ENCODE measurements at regions not wholly inside any gene's neighbourhood (a gene's known extent, or its start where the extent isn't known, plus 50 kb on each side); places are given as distances from the start of the nearest gene placed in this dataset.

- H3K4me1 ChIP-seq (ENCODE audit: control insufficient read depth in 1 of 2, insufficient read depth in 2 of 2, low read length in 2 of 2): no peaks in the 10 kb centered on the region
- no peak overlapping the region for H2AFZ ChIP-seq (ENCODE audit: low read depth, low read length, poor library complexity, severe bottlenecking)
- BruUV-seq (replicated peaks): no TSS peak
- no peaks in the 10 kb centered on the region for H3K9me2 ChIP-seq (ENCODE audit: insufficient read depth)
- no peaks in the 10 kb centered on the region for H3K9me3 ChIP-seq (ENCODE audit: control insufficient read depth in 1 of 2, insufficient read depth in 1 of 2, low read depth in 1 of 2, low read length in 2 of 2)
- H3K4me3 ChIP-seq (replicated peaks in 1 of 2; ENCODE audit: low read depth in 1 of 2, low read length in 2 of 2): no peak overlapping the region
- no peaks in the 10 kb centered on the region for H3K79me2 ChIP-seq (ENCODE audit: insufficient read depth, low read length)
- POLR2A ChIA-PET: no interaction called here
- DNase-seq (ENCODE audit: low read depth, low spot score) (no peak), ATAC-seq (no peak)
- RAD21 ChIA-PET (ENCODE audit: low non-redundant PET in 1 of 2, low total read pairs in 2 of 2, uncharacterized antibody in 2 of 2, unreplicated experiment in 2 of 2): no interaction called here
- intact Hi-C loops (cut with micrococcal nuclease): no loop called here
- H3K27ac ChIP-seq (ENCODE audit: low read depth, low read length): no peak overlapping the region
- no peak overlapping the region for H3K4me2 ChIP-seq (ENCODE audit: low read length)
- no peaks in the 10 kb centered on the region for H3K27me3 ChIP-seq (ENCODE audit: insufficient read depth, low read length)
- CTCF ChIA-PET: no interaction called here
- no peak overlapping the region for H3K9ac ChIP-seq (ENCODE audit: low read length)
- H3K36me3 ChIP-seq (ENCODE audit: control insufficient read depth in 1 of 2, insufficient read depth in 2 of 2, low read length in 2 of 2): no peaks in the 10 kb centered on the region
- no peaks in the 10 kb centered on the region for H4K20me1 ChIP-seq (ENCODE audit: insufficient read depth)
- TF ChIP-seq POLR2A (IDR thresholded peaks at IDR 0.05; ENCODE audit: borderline replicate concordance, extremely low read depth, insufficient read depth, insufficient read length) (no peak), ELF1 (IDR thresholded peaks at IDR 0.05; ENCODE audit: borderline replicate concordance, low read depth) (no peak)
- TF ChIP-seq, protein P1, sequence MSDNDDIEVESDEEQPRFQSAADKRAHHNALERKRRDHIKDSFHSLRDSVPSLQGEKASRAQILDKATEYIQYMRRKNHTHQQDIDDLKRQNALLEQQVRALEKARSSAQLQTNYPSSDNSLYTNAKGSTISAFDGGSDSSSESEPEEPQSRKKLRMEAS (IDR thresholded peaks at IDR 0.05): no peak
- TF ChIP-seq, protein P2, sequence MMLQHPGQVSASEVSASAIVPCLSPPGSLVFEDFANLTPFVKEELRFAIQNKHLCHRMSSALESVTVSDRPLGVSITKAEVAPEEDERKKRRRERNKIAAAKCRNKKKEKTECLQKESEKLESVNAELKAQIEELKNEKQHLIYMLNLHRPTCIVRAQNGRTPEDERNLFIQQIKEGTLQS (IDR thresholded peaks at IDR 0.05): no peak
Observed at GRCh38 chrX:111013778-111014455, 82.1 kb upstream of the PAK3 start.

- Histone ChIP-seq H3K36me3 (ENCODE audit: control insufficient read depth in 1 of 2, insufficient read depth in 2 of 2, low read length in 2 of 2) (no peaks in the 10 kb centered on the region), H3K27ac (ENCODE audit: low read depth, low read length) (no peak overlapping the region), H3K79me2 (ENCODE audit: insufficient read depth, low read length) (no peaks in the 10 kb centered on the region), H3K9me3 (ENCODE audit: control insufficient read depth in 1 of 2, insufficient read depth in 1 of 2, low read depth in 1 of 2, low read length in 2 of 2) (no peaks in the 10 kb centered on the region), H3K4me2 (ENCODE audit: low read length) (no peak overlapping the region), H3K4me3 (replicated peaks in 1 of 2; ENCODE audit: low read depth in 1 of 2, low read length in 2 of 2) (no peak overlapping the region), H3K9ac (ENCODE audit: low read length) (no peak overlapping the region), H2AFZ (ENCODE audit: low read depth, low read length, poor library complexity, severe bottlenecking) (no peak overlapping the region), H4K20me1 (ENCODE audit: insufficient read depth) (no peaks in the 10 kb centered on the region), H3K4me1 (ENCODE audit: control insufficient read depth in 1 of 2, insufficient read depth in 2 of 2, low read length in 2 of 2) (no peaks in the 10 kb centered on the region), H3K27me3 (ENCODE audit: insufficient read depth, low read length) (no peaks in the 10 kb centered on the region), H3K9me2 (ENCODE audit: insufficient read depth) (no peaks in the 10 kb centered on the region)
- RAD21 ChIA-PET (ENCODE audit: low non-redundant PET in 1 of 2, low total read pairs in 2 of 2, uncharacterized antibody in 2 of 2, unreplicated experiment in 2 of 2): no interaction called here
- BruUV-seq (replicated peaks): no TSS peak
- ATAC-seq (no peak), DNase-seq (ENCODE audit: low read depth, low spot score) (no peak)
- intact Hi-C loops (cut with micrococcal nuclease): no loop called here
- CTCF ChIA-PET: no interaction called here
- POLR2A ChIA-PET: no interaction called here
- no peak for TF ChIP-seq EZH2 (IDR thresholded peaks at IDR 0.05)
- TF ChIP-seq REST (IDR thresholded peaks at IDR 0.05; ENCODE audit: low read depth): no peak
- no peak for TF ChIP-seq ZNF274 (IDR thresholded peaks at IDR 0.05; ENCODE audit: low read depth, low read length)
- no peak for TF ChIP-seq EGR1 (IDR thresholded peaks at IDR 0.05; ENCODE audit: low read depth)
- TF ChIP-seq, protein P3, sequence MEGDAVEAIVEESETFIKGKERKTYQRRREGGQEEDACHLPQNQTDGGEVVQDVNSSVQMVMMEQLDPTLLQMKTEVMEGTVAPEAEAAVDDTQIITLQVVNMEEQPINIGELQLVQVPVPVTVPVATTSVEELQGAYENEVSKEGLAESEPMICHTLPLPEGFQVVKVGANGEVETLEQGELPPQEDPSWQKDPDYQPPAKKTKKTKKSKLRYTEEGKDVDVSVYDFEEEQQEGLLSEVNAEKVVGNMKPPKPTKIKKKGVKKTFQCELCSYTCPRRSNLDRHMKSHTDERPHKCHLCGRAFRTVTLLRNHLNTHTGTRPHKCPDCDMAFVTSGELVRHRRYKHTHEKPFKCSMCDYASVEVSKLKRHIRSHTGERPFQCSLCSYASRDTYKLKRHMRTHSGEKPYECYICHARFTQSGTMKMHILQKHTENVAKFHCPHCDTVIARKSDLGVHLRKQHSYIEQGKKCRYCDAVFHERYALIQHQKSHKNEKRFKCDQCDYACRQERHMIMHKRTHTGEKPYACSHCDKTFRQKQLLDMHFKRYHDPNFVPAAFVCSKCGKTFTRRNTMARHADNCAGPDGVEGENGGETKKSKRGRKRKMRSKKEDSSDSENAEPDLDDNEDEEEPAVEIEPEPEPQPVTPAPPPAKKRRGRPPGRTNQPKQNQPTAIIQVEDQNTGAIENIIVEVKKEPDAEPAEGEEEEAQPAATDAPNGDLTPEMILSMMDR (IDR thresholded peaks at IDR 0.05 in 2 of 3, conservative IDR thresholded peaks at IDR 0.05 in 1 of 3; ENCODE audit: borderline replicate concordance in 1 of 3, insufficient read depth in 1 of 3, low read depth in 2 of 3, low read length in 2 of 3): no peak
- TF ChIP-seq CEBPB (IDR thresholded peaks at IDR 0.05; ENCODE audit: low read depth): no peak
- no peak for TF ChIP-seq EZH2phosphoT487 (IDR thresholded peaks at IDR 0.05; ENCODE audit: borderline replicate concordance)
- no peak for TF ChIP-seq CBX3 (IDR thresholded peaks at IDR 0.05; ENCODE audit: low read depth)
Observed at GRCh38 chrX:111010111-111010510, 85.9 kb upstream of the PAK3 start.
